PC-3 (cell line): ENCODE measurements at regions not wholly inside any gene's neighbourhood (a gene's known extent, or its start where the extent isn't known, plus 50 kb on each side); places are given as distances from the start of the nearest gene placed in this dataset.

Experiments
- EZH2phosphoT487 ChIP-seq: fragments of 300-600 bp; sonication (generic); IDR thresholded peaks from 2 replicates; pipeline ENCODE4 v1.6.1; 2018; ENCODE audit warnings: mild to moderate bottlenecking, antibody characterized with exemption, low read length, borderline replicate concordance
- TF ChIP-seq, protein P1 (sequence below): fragments of 300-600 bp; sonication (generic); conservative IDR thresholded peaks from 2 replicates; pipeline ENCODE4 v1.5.1; 2017; ENCODE audit warnings: antibody characterized with exemption, low read depth, mild to moderate bottlenecking, low read length

DNA sequence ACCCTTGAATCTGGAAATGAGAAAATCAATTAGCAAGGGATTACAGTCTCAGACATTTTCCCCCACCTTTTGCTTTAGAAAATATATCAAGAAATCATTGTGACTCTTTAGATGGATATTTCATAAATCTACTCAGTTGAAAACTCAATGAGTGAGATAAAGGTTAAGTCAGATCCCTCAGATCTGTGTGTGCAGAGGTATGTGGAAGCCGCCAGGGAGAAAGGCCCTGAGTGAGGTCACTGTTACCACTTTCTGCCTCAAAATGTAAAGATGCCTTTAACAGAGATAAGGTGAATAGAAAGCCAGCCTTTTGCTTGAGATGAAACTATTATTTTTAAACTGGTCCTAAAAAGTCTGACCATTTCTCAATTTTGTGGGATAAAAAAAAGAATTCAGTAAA, 225.6 kb upstream of the HES1 start:
- TF ChIP-seq, protein P1, sequence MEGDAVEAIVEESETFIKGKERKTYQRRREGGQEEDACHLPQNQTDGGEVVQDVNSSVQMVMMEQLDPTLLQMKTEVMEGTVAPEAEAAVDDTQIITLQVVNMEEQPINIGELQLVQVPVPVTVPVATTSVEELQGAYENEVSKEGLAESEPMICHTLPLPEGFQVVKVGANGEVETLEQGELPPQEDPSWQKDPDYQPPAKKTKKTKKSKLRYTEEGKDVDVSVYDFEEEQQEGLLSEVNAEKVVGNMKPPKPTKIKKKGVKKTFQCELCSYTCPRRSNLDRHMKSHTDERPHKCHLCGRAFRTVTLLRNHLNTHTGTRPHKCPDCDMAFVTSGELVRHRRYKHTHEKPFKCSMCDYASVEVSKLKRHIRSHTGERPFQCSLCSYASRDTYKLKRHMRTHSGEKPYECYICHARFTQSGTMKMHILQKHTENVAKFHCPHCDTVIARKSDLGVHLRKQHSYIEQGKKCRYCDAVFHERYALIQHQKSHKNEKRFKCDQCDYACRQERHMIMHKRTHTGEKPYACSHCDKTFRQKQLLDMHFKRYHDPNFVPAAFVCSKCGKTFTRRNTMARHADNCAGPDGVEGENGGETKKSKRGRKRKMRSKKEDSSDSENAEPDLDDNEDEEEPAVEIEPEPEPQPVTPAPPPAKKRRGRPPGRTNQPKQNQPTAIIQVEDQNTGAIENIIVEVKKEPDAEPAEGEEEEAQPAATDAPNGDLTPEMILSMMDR, result no peak
- TF ChIP-seq EZH2phosphoT487, result no peak
